ENCODE measurements at regions not wholly inside any gene's neighbourhood (a gene's known extent, or its start where the extent isn't known, plus 50 kb on each side); places are given as distances from the start of the nearest gene placed in this dataset.

DNA sequence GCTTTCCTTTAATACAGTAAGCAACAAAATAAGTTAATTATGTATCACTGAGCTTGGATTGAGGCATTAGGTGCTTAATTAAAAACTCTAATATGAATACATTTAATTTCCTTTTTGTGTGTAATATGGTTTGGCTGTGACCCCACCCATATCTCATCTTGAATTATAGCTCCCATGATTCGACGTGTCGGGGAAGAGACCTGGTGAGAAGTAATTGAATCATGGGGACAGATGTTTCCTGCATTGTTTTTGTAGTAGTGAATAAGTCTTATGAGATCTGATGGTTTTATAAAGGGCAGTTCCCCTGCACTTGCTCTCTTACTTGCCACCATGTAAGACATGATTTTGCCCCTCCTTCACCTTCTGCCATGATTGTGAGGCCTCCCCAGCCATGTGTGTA, 325.4 kb upstream of the CDH7 start:
- no CpG with 5 or more reads among the region's 3 CpGs for WGBS (ENCODE audit: extremely low coverage, insufficient read length, low lambda C conversion rate)
- H2BK120ac ChIP-seq (ENCODE audit: low read depth, low read length, poor library complexity, severe bottlenecking), result no peak overlapping the region

More for the DNA sequence above, 325.4 kb upstream of the CDH7 start:
- Mint-ChIP-seq H3K4me3 (no peak overlapping the region), H3K27ac (no peak overlapping the region), H3K4me1 (no peaks in the 10 kb centered on the region), H3K36me3 (ENCODE audit: insufficient read depth in 1 of 3, low read depth in 3 of 3) (no peaks in the 10 kb centered on the region), H3K27me3 (ENCODE audit: low read depth) (no peaks in the 10 kb centered on the region), H3K9me3 (peaks cover 2% of the 10 kb centered on the region in 2 experiments; a peak in 3 of 5 replicates)
- Histone ChIP-seq H3K27me3 (ENCODE audit: insufficient read depth, low read length) (no peaks in the 10 kb centered on the region), H4K91ac (ENCODE audit: insufficient read length, low read depth, low read length) (no peak overlapping the region), H2BK15ac (ENCODE audit: low read depth, low read length) (no peak overlapping the region), H2BK5ac (ENCODE audit: insufficient read length, low read length) (no peak overlapping the region), H3K4me2 (ENCODE audit: insufficient read depth, insufficient read length, low read length) (no peak overlapping the region), H3K4ac (ENCODE audit: low read depth, low read length) (no peak overlapping the region), H4K8ac (replicated peaks; ENCODE audit: insufficient read length, low read depth, low read length) (no peak overlapping the region), H3K79me2 (ENCODE audit: insufficient read depth, low read length) (no peaks in the 10 kb centered on the region), H4K5ac (ENCODE audit: insufficient read length, low read depth, low read length) (no peak overlapping the region), H3K9ac (ENCODE audit: extremely low read depth, insufficient read length, low read length) (no peak overlapping the region), H3K14ac (ENCODE audit: insufficient read depth, low read length) (no peak overlapping the region), H3K27ac (ENCODE audit: insufficient read length, low read depth, low read length) (no peak overlapping the region), H3K56ac (ENCODE audit: insufficient read length, low read depth, low read length) (no peak overlapping the region), H4K20me1 (ENCODE audit: control insufficient read depth, insufficient read depth, insufficient read length) (no peaks in the 10 kb centered on the region), H3K23me2 (ENCODE audit: insufficient read length, low read depth, low read length, poor library complexity, severe bottlenecking) (no peaks in the 10 kb centered on the region), H2BK12ac (ENCODE audit: insufficient read length, low read depth, low read length) (no peak overlapping the region), H3K9me3 (ENCODE audit: control insufficient read depth, low read depth, low read length) (no peaks in the 10 kb centered on the region), H3K23ac (ENCODE audit: insufficient read length, low read depth, low read length) (no peak overlapping the region), H3T11ph (ENCODE audit: low read length) (no peak overlapping the region), H2AFZ (ENCODE audit: low read length) (no peak overlapping the region), H3K79me1 (ENCODE audit: insufficient read depth, low read depth, low read length, poor library complexity, severe bottlenecking) (no peaks in the 10 kb centered on the region), H2AK5ac (ENCODE audit: insufficient read length, low read length) (no peak overlapping the region), H3K18ac (ENCODE audit: insufficient read length, low read depth, low read length) (no peak overlapping the region), H3K4me1 (ENCODE audit: insufficient read depth, low read length) (no peaks in the 10 kb centered on the region), H2BK20ac (ENCODE audit: low read depth, low read length, poor library complexity, severe bottlenecking) (no peak overlapping the region)
- no peak for DNase-seq
- TF ChIP-seq CTCF (conservative IDR thresholded peaks at IDR 0.05), result no peak
